Trophoblast cell (in vitro differentiated cells and primary cell): ENCODE measurements at regions not wholly inside any gene's neighbourhood (a gene's known extent, or its start where the extent isn't known, plus 50 kb on each side); places are given as distances from the start of the nearest gene placed in this dataset.

ENCODE experiments used
- DNase-seq, 2 donors: peaks; one replicate each; pipeline ENCODE4 v3.0.0-alpha.2; 2016
- H2AFZ ChIP-seq: 2 replicates; pipeline ENCODE4 v1.6.1; 2013; ENCODE audit warnings: low read length, moderate library complexity, mild to moderate bottlenecking; ENCODE audit not compliant: insufficient read depth, poor library complexity
- H2AK5ac ChIP-seq: 2 replicates; pipeline ENCODE4 v1.6.1; 2013; ENCODE audit warnings: mild to moderate bottlenecking, low read length
- H2BK120ac ChIP-seq: 2 replicates; pipeline ENCODE4 v1.6.1; 2013; ENCODE audit warnings: low read length, mild to moderate bottlenecking, moderate library complexity; ENCODE audit not compliant: insufficient read depth, poor library complexity
- H2BK12ac ChIP-seq: 2 replicates; pipeline ENCODE4 v1.6.1; 2013; ENCODE audit warnings: mild to moderate bottlenecking, low read length, moderate library complexity
- H2BK5ac ChIP-seq: 2 replicates; pipeline ENCODE4 v1.6.1; 2013; ENCODE audit warnings: low read length, low read depth, moderate library complexity, mild to moderate bottlenecking; ENCODE audit not compliant: poor library complexity
- H3K14ac ChIP-seq: 2 replicates; pipeline ENCODE4 v1.6.1; 2013; ENCODE audit warnings: mild to moderate bottlenecking, low read length
- H3K18ac ChIP-seq: 2 replicates; pipeline ENCODE4 v1.6.1; 2013; ENCODE audit warnings: mild to moderate bottlenecking, low read length
- H3K23ac ChIP-seq: 2 replicates; pipeline ENCODE4 v1.6.1; 2013; ENCODE audit warnings: low read length
- H3K27ac ChIP-seq: 2 replicates; pipeline ENCODE4 v1.5.1; 2013; ENCODE audit warnings: low read depth, mild to moderate bottlenecking, inconsistent platforms, low read length, moderate library complexity
- H3K27me3 ChIP-seq: 2 replicates; pipeline ENCODE4 v1.6.1; 2013; ENCODE audit warnings: inconsistent platforms, mild to moderate bottlenecking, low read length, moderate library complexity; ENCODE audit not compliant: insufficient read depth
- H3K36me3 ChIP-seq, 2 experiments: 1 replicate in 1 of 2; 2 replicates in 1 of 2; pipeline ENCODE4 v1.6.1; 2013; ENCODE audit warnings: low read length in 2 of 2, mild to moderate bottlenecking in 2 of 2, moderate library complexity in 1 of 2; ENCODE audit not compliant: insufficient read depth in 2 of 2, control insufficient read depth in 1 of 2
- H3K4ac ChIP-seq: 2 replicates; pipeline ENCODE4 v1.6.1; 2013; ENCODE audit warnings: low read depth, mild to moderate bottlenecking, low read length, moderate library complexity
- H3K4me1 ChIP-seq, 2 experiments: 1 replicate in 1 of 2; 2 replicates in 1 of 2; pipeline ENCODE4 v1.6.1; 2013; ENCODE audit warnings: low read length in 2 of 2, mild to moderate bottlenecking in 2 of 2, moderate library complexity in 1 of 2; ENCODE audit not compliant: insufficient read depth in 2 of 2, control insufficient read depth in 1 of 2
- H3K4me2 ChIP-seq: 2 replicates; pipeline ENCODE4 v1.6.1; 2013; ENCODE audit warnings: inconsistent platforms, mild to moderate bottlenecking, low read length, moderate library complexity
- H3K4me3 ChIP-seq: 2 replicates; pipeline ENCODE4 v1.5.1; 2013; ENCODE audit warnings: mild to moderate bottlenecking, low read depth, low read length, inconsistent platforms
- H3K79me1 ChIP-seq: one replicate; pipeline ENCODE4 v1.6.1; 2013; ENCODE audit warnings: low read length
- H3K79me2 ChIP-seq: 2 replicates; pipeline ENCODE4 v1.6.1; 2013; ENCODE audit warnings: low read length, mild to moderate bottlenecking; ENCODE audit not compliant: control insufficient read depth, insufficient read depth, poor library complexity
- H3K9ac ChIP-seq: 2 replicates; pipeline ENCODE4 v1.6.1; 2013; ENCODE audit warnings: mild to moderate bottlenecking, low read length
- H3K9me3 ChIP-seq: 2 replicates; pipeline ENCODE4 v1.6.1; 2013; ENCODE audit warnings: low read depth, mild to moderate bottlenecking, control low read depth, inconsistent platforms, low read length; ENCODE audit not compliant: insufficient read depth
- H4K12ac ChIP-seq: 2 replicates; pipeline ENCODE4 v1.6.1; 2013; ENCODE audit warnings: low read depth, mild to moderate bottlenecking, low read length, moderate library complexity
- H4K8ac ChIP-seq: 2 replicates; pipeline ENCODE4 v1.6.1; 2013; ENCODE audit warnings: low read depth, mild to moderate bottlenecking, low read length, moderate library complexity
- H4K91ac ChIP-seq: one replicate; pipeline ENCODE4 v1.6.1; 2013; ENCODE audit warnings: low read depth, mild to moderate bottlenecking, low read length, moderate library complexity
- WGBS: extraction: QIAGEN DNeasy Blood & Tissue Kit; methylation state at CpG from one replicate; pipeline ENCODE4 v1.1.7; 2013; ENCODE audit warnings: missing lambda C conversion rate; ENCODE audit not compliant: insufficient read length, insufficient coverage; ENCODE audit errors: extremely low coverage; 5-methylcytosine and 5-hydroxymethylcytosine counted together

- H3K9me3 ChIP-seq, result no peaks in the 10 kb centered on the region
- no peak overlapping the region for H2AK5ac ChIP-seq
- no peak overlapping the region for H3K4me2 ChIP-seq
- H3K4me1 ChIP-seq, result no peaks in the 10 kb centered on the region
- H4K12ac ChIP-seq, result no peak overlapping the region
- H3K27me3 ChIP-seq, result no peaks in the 10 kb centered on the region
- no peak overlapping the region for H2BK12ac ChIP-seq
- H3K4ac ChIP-seq, result no peak overlapping the region
- no peak overlapping the region for H3K4me3 ChIP-seq
- H3K14ac ChIP-seq, result no peak overlapping the region
- H2BK5ac ChIP-seq, result no peak overlapping the region
- no peak for DNase-seq
- no peak overlapping the region for H3K23ac ChIP-seq
- no peaks in the 10 kb centered on the region for H3K36me3 ChIP-seq
- no peak overlapping the region for H3K9ac ChIP-seq
- no peak overlapping the region for H3K18ac ChIP-seq
- no peak overlapping the region for H4K8ac ChIP-seq
- H2BK120ac ChIP-seq, result no peak overlapping the region
- H3K79me2 ChIP-seq, result no peaks in the 10 kb centered on the region
- H4K91ac ChIP-seq, result no peak overlapping the region
- no peak overlapping the region for H3K27ac ChIP-seq
- H2AFZ ChIP-seq, result no peak overlapping the region
- no peaks in the 10 kb centered on the region for H3K79me1 ChIP-seq
These were observed 564.0 kb downstream of the TRHDE start for GRCh38 chr12:72836194-72836593.

GRCh38 chr12:72839696-72840095 lies 567.5 kb downstream of the TRHDE start:
- Histone ChIP-seq H3K14ac (no peak overlapping the region), H3K27ac (no peak overlapping the region), H4K91ac (no peak overlapping the region), H2BK120ac (no peak overlapping the region), H3K27me3 (no peaks in the 10 kb centered on the region), H3K79me1 (no peaks in the 10 kb centered on the region), H3K9ac (no peak overlapping the region), H3K9me3 (no peaks in the 10 kb centered on the region), H2AK5ac (no peak overlapping the region), H3K18ac (no peak overlapping the region), H4K8ac (no peak overlapping the region), H3K36me3 (no peaks in the 10 kb centered on the region), H3K4me3 (no peak overlapping the region), H3K23ac (no peak overlapping the region), H3K4ac (no peak overlapping the region), H4K12ac (no peak overlapping the region), H2BK12ac (no peak overlapping the region), H2AFZ (no peak overlapping the region), H3K4me1 (no peaks in the 10 kb centered on the region), H3K79me2 (no peaks in the 10 kb centered on the region), H2BK5ac (no peak overlapping the region), H3K4me2 (no peak overlapping the region)
- no CpG with 5 or more reads among the region's 1 CpG for WGBS
- DNase-seq, result no peak

GRCh38 chr12:72863671-72864070 lies 591.5 kb downstream of the TRHDE start:
- Histone ChIP-seq H3K36me3 (no peaks in the 10 kb centered on the region), H3K9me3 (no peaks in the 10 kb centered on the region), H4K12ac (no peak overlapping the region), H4K91ac (no peak overlapping the region), H3K4ac (no peak overlapping the region), H3K9ac (no peak overlapping the region), H2AFZ (no peak overlapping the region), H3K4me3 (no peak overlapping the region), H3K27ac (no peak overlapping the region), H2BK5ac (no peak overlapping the region), H2AK5ac (no peak overlapping the region), H3K27me3 (no peaks in the 10 kb centered on the region), H3K79me2 (no peaks in the 10 kb centered on the region), H2BK120ac (no peak overlapping the region), H3K14ac (no peak overlapping the region), H2BK12ac (no peak overlapping the region), H3K23ac (no peak overlapping the region), H3K4me2 (no peak overlapping the region), H3K79me1 (no peaks in the 10 kb centered on the region), H4K8ac (no peak overlapping the region), H3K18ac (no peak overlapping the region), H3K4me1 (no peaks in the 10 kb centered on the region)
- WGBS, result no CpG with 5 or more reads among the region's 2 CpGs
- DNase-seq, result no peak

GRCh38 chr12:72865921-72866320 lies 593.8 kb downstream of the TRHDE start:
- no CpG with 5 or more reads among the region's 2 CpGs for WGBS
- Histone ChIP-seq H2BK5ac (no peak overlapping the region), H3K79me1 (no peaks in the 10 kb centered on the region), H3K27me3 (no peaks in the 10 kb centered on the region), H2BK120ac (no peak overlapping the region), H3K9me3 (no peaks in the 10 kb centered on the region), H3K79me2 (no peaks in the 10 kb centered on the region), H3K9ac (no peak overlapping the region), H3K4ac (no peak overlapping the region), H3K4me3 (no peak overlapping the region), H2AK5ac (no peak overlapping the region), H2BK12ac (no peak overlapping the region), H4K8ac (no peak overlapping the region), H3K14ac (no peak overlapping the region), H3K36me3 (no peaks in the 10 kb centered on the region), H3K23ac (no peak overlapping the region), H2AFZ (no peak overlapping the region), H3K4me2 (no peak overlapping the region), H4K91ac (no peak overlapping the region), H3K18ac (no peak overlapping the region), H3K4me1 (peaks cover 0 to 3% of the 10 kb centered on the region in 2 experiments), H3K27ac (no peak overlapping the region), H4K12ac (no peak overlapping the region)
- DNase-seq, result peak in 1 of 2 donors; percentile 9
